WTC11 (cell line): ENCODE measurements at regions not wholly inside any gene's neighbourhood (a gene's known extent, or its start where the extent isn't known, plus 50 kb on each side); places are given as distances from the start of the nearest gene placed in this dataset.
"Not testable (repeated sequence)": the region's sequence is repeated elsewhere in the genome, so short reads cannot be mapped to it uniquely, and the experiment has no call there.

Experiments
- ATAC-seq: fragments of 200-7000 bp; cut with Tn5 transposase; 2 replicates; pipeline ENCODE4 v1.10.0; 2021; ENCODE audit warnings: mild to moderate bottlenecking, moderate library complexity
- CTCF ChIA-PET: fragments of 300-600 bp; sonication (Branson Sonifier 250); formaldehyde crosslinking; loops from one replicate; lab custom pipeline; 2021; ENCODE audit warnings: antibody characterized with exemption; lab: Charles Lee
- POLR2A ChIA-PET: fragments of 350-600 bp; sonication (Branson Sonifier 250); formaldehyde crosslinking; loops from one replicate; lab custom pipeline; 2021; ENCODE audit warnings: antibody characterized with exemption; lab: Charles Lee
- DNase-seq: peaks from one replicate; pipeline ENCODE4 v3.0.0; 2021; ENCODE audit warnings: low spot score
- H3K27ac Mint-ChIP-seq: 2 replicates; pipeline ENCODE4 v1.8.0; 2021; ENCODE audit warnings: mixed read lengths
- H3K27me3 Mint-ChIP-seq: 2 replicates; pipeline ENCODE4 v1.8.0; 2021; ENCODE audit warnings: low read depth, mild to moderate bottlenecking, moderate library complexity, mixed read lengths
- H3K36me3 Mint-ChIP-seq: 2 replicates; pipeline ENCODE4 v1.8.0; 2021; ENCODE audit warnings: mixed read lengths
- H3K4me1 Mint-ChIP-seq: 2 replicates; pipeline ENCODE4 v1.8.0; 2022; ENCODE audit warnings: mixed read lengths
- H3K4me3 Mint-ChIP-seq: 2 replicates; pipeline ENCODE4 v1.8.0; 2021; ENCODE audit warnings: mild to moderate bottlenecking, moderate library complexity, mixed read lengths
- H3K9me3 Mint-ChIP-seq: 2 replicates; pipeline ENCODE4 v1.8.0; 2021; ENCODE audit warnings: mixed read lengths

DNA sequence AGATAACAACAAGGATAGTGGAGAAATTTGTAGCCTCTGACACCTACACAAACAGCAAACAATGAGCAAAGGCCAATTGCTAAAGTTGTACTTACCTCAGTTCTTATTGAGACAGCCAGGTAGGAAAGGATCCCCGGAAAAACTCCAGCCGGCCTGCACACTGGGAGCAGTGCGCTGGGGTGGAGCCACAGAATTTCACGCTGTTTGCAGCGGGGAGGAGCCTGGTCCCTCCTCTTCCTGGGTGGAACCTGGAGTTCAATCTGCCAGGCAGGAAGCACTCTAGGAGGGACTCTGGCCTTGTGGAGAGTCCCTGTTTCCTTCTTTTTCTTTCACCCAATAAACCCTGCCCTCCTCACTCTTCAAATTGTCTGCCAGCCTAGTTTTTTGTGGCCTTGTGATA lies 382.6 kb upstream of the TGIF2LX start:
- POLR2A ChIA-PET, H3K9me3 Mint-ChIP-seq, CTCF ChIA-PET, H3K4me3 Mint-ChIP-seq, H3K27me3 Mint-ChIP-seq, DNase-seq, H3K27ac Mint-ChIP-seq, H3K36me3 Mint-ChIP-seq, H3K4me1 Mint-ChIP-seq: not testable (repeated sequence)
- peak; percentile 48; the same call in 1 of the 2 replicates for ATAC-seq

DNA sequence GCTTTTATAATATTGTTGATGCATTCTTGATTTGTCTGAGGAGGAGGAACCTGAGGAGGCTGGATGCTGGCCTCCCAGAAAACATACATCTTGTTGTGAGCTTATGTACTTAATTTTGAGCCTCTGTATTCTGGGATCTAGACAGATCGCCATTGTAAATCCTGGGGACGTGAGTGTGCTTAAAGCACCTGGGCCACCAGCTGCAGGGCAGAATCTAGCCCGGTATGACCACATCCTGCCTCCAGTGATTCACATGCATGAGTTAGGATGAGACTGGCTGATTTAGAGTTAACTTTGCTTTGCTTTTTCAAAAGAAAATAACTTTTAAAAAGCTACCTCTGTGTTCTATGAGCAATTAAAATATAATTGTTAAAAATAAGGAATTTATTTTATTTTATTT lies 364.6 kb upstream of the TGIF2LX start:
- H3K9me3 Mint-ChIP-seq, DNase-seq, H3K4me1 Mint-ChIP-seq, H3K4me3 Mint-ChIP-seq, POLR2A ChIA-PET, H3K36me3 Mint-ChIP-seq, CTCF ChIA-PET, H3K27me3 Mint-ChIP-seq, H3K27ac Mint-ChIP-seq, ATAC-seq: not testable (repeated sequence)

DNA sequence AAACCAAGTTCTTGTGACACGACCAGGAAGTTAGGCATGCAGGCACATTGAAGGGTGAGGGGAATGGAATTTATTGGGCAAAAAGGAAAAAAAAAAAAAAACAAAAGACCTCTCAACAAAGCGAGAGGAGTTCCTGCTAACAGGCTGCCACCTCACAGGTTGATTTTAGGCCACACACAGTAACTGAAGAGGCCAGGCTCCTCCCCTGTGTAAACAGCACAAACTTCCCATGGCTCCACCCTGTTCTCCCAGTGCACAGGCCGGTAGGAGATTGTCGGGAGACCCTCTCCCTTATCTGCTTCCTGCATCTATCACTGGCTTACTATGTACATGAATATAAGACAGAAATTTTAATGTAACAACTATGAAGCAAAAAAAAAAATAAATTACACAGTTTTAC lies 359.6 kb upstream of the TGIF2LX start:
- ATAC-seq: peak; percentile 89
- H3K4me1 Mint-ChIP-seq, H3K27me3 Mint-ChIP-seq, CTCF ChIA-PET, H3K36me3 Mint-ChIP-seq, H3K4me3 Mint-ChIP-seq, POLR2A ChIA-PET, H3K9me3 Mint-ChIP-seq, H3K27ac Mint-ChIP-seq, DNase-seq: not testable (repeated sequence)

DNA sequence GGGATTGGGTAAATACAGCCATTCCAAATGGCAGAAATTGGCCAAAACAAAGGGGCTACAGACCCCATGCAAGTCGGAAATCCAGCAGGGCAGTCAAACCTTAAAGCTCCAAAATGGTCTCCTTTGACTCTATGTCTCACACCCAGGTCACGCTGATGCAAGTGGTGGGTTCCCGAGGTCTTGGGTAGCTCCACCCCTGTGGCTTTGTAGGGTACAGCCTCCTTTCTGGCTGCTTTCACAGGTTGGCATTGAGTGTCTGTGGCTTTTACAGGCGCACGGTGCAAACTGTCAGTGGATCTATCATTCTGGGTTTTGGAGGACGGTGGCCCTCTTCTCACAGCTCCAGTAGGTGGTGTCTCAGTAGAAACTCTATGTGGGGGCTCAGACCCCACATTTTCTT lies 358.6 kb upstream of the TGIF2LX start:
- H3K36me3 Mint-ChIP-seq, H3K9me3 Mint-ChIP-seq, POLR2A ChIA-PET, ATAC-seq, DNase-seq, CTCF ChIA-PET, H3K4me1 Mint-ChIP-seq, H3K27ac Mint-ChIP-seq, H3K27me3 Mint-ChIP-seq, H3K4me3 Mint-ChIP-seq: not testable (repeated sequence)

DNA sequence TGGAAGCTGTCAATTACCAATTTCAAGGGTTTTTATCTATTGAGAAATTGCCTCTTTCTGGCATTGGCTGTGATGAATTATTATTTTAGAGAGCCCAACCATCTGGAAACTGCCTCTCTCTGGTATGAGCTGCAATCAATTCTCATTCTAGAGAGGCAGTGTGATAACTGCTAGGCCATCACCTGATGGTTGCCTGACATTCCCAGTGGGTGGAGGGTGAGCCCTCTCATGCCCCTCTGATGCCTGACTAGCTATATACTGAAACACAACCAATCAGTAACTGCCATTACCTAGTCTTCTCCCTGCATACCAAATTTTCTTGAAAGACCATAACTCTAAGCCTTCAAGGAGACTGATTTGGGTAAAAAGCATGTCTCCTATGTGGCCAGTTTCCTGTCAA lies 353.9 kb upstream of the TGIF2LX start:
- H3K27me3 Mint-ChIP-seq, ATAC-seq, POLR2A ChIA-PET: not testable (repeated sequence)

DNA sequence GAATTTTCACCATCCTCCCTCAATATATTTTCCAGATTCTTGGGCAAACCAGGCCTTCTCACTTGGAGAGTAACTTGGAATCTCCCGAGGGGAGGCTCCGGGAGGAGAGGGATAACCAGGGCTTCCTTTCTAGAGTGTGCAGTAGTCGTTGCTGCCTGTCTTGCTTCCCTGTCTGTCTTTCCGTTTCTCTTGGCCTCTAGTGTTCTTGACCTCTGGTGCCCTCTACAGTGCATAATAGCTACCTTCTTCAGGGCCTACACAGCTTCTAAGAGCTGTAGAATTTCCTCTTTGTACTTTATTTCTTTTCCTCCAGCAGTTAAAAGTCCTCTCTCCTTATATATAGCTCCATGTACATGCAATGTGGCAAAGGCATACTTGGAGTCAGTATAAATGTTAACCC lies 339.8 kb upstream of the TGIF2LX start:
- DNase-seq, H3K27me3 Mint-ChIP-seq, CTCF ChIA-PET: not testable (repeated sequence)

More for the DNA sequence above, 353.9 kb upstream of the TGIF2LX start:
- DNase-seq, H3K4me1 Mint-ChIP-seq, H3K9me3 Mint-ChIP-seq, H3K27ac Mint-ChIP-seq, H3K4me3 Mint-ChIP-seq, H3K36me3 Mint-ChIP-seq, CTCF ChIA-PET: not testable (repeated sequence)

DNA sequence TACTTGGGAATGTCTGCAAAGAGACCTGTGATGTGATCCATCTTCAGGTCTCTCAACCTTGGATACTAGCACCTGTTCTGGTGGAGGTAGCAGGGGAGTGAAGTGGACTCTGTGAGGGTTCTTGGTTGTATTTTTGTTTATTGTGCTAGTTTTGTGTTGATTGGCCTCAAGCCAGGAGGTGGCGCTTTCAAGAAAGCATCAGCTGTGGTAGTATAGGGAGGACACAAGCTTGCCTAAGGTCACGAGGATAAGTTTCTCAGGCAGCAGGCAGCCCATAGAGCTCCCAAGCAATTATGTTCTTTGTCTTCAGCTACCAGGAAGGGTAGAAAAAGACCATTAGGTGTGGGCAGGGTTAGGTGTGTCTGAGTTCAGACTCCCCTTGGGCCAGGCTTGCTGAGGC lies 289.9 kb upstream of the TGIF2LX start:
- ATAC-seq (peak; percentile 69), DNase-seq (peak; percentile 18)
- CTCF ChIA-PET, H3K36me3 Mint-ChIP-seq, H3K27me3 Mint-ChIP-seq, H3K4me1 Mint-ChIP-seq, H3K27ac Mint-ChIP-seq, H3K9me3 Mint-ChIP-seq, H3K4me3 Mint-ChIP-seq, POLR2A ChIA-PET: not testable (repeated sequence)

More for the DNA sequence above, 339.8 kb upstream of the TGIF2LX start:
- H3K4me3 Mint-ChIP-seq, H3K27ac Mint-ChIP-seq, POLR2A ChIA-PET, H3K36me3 Mint-ChIP-seq, H3K9me3 Mint-ChIP-seq, H3K4me1 Mint-ChIP-seq: not testable (repeated sequence)
- peak; percentile 65 for ATAC-seq

DNA sequence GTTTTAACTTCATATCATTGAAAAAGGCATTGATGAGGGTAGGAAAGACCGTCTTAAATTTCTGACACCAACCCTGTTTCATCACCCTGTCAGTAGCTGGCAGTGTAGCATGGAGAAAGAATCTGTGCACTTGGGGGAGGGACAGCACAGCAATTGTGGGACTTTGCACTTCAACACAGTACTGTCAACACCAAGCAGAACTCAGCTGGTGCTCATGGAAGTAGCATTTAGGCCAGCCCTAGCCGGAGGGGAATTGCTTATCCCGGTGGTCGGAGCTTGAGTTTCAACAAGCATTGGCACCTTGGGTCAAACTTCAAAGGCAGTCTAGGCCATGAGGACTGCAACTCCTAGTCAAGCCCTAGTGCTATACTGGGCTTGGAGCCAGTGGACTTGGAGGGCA lies 285.8 kb upstream of the TGIF2LX start:
- POLR2A ChIA-PET, H3K4me3 Mint-ChIP-seq, CTCF ChIA-PET, H3K27ac Mint-ChIP-seq, H3K36me3 Mint-ChIP-seq, H3K27me3 Mint-ChIP-seq, H3K4me1 Mint-ChIP-seq, H3K9me3 Mint-ChIP-seq, DNase-seq: not testable (repeated sequence)
- ATAC-seq: peak; percentile 43

DNA sequence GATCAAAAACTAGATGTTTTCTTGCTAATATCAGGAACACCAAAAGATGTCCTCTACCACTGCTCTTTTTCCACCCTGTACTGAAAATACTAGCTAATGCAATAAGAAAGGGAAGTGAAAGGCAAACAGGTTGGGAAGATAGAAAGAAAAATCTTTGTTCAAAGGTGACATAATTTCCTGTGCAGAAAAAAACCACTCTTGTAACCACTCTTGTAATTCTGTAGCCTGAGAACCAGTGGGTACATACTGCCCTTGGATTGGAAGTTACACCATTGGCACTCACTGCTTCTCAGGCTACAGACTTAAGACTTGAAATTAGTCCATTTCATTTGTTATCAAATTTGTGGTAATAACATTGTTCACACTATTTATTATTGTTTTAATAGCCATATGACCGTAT lies 263.0 kb upstream of the TGIF2LX start:
- H3K36me3 Mint-ChIP-seq, H3K27me3 Mint-ChIP-seq, H3K4me1 Mint-ChIP-seq, CTCF ChIA-PET, H3K27ac Mint-ChIP-seq, ATAC-seq, DNase-seq, POLR2A ChIA-PET, H3K4me3 Mint-ChIP-seq, H3K9me3 Mint-ChIP-seq: not testable (repeated sequence)

DNA sequence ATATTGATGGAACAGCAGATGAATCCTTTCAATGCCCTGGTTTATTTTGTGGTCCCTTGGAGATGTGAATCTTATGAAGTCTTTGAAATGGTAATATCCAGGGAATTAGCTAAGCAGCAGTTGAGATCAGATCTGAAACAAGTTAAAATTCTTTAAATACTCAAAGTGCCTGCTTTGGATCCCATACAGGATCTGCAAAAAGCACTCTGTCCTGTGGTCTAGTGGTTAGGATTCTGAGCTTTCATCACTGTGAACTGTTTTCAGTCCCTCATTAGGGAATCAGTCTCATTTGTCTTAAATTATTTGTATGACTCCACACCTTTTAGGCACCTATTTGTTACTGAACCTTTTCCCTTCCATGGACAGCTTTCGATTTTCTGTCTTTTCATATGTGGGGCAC lies 215.2 kb upstream of the TGIF2LX start:
- H3K9me3 Mint-ChIP-seq, DNase-seq, H3K27ac Mint-ChIP-seq, H3K4me1 Mint-ChIP-seq, H3K36me3 Mint-ChIP-seq, H3K4me3 Mint-ChIP-seq, CTCF ChIA-PET, H3K27me3 Mint-ChIP-seq, POLR2A ChIA-PET: not testable (repeated sequence)
- peak; percentile 65 for ATAC-seq

DNA sequence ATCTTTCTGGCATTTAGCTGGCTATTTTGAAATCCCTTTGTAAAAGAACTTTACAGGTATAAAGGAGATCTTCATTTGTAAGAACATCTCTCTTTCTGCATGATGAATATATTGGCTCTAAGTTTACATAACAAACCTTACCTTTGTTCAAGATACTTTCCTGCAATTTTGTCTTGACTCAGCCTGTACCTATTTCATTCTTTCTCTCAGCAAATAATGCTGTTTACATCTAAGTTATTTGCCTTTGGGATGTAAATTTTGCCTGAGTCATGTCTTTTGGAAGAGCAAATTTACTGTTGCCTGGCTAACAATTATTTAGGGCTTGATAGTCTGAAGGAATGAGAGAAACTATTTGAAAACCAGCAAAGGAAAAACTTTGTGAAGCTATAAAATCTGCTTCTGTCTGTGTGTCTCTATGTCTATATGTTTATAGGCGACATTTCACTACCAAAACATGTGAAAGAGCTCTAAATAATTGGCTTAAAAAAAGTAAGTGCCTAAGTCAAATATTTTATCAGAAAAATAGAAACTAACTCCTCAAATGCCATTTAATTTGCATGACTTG lies 214.3 kb upstream of the TGIF2LX start:
- H3K4me1 Mint-ChIP-seq, POLR2A ChIA-PET, CTCF ChIA-PET, DNase-seq, H3K27ac Mint-ChIP-seq, H3K4me3 Mint-ChIP-seq, H3K9me3 Mint-ChIP-seq, H3K36me3 Mint-ChIP-seq, H3K27me3 Mint-ChIP-seq: not testable (repeated sequence)
- peak; percentile 52 for ATAC-seq

DNA sequence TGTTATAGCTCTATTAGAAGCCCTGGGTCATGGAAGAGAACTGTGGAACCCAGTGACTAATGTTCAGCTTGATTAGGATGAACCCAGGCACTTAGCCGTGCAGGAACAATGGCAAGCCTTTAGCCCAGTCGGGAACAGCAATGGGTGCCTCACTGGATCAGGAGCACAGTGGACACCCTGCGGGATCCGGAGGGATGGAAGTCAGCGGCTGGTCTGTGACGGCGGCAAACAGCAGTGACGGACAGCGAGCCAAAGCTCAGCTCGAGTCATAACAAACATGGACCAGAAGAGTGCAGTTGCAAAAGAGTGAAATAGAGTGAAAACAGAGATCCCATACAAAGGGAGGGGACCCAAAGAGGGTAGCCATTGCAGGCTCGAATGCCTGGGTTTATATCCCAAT lies 187.3 kb upstream of the TGIF2LX start:
- H3K36me3 Mint-ChIP-seq, H3K27me3 Mint-ChIP-seq, POLR2A ChIA-PET, H3K27ac Mint-ChIP-seq, ATAC-seq, CTCF ChIA-PET, DNase-seq, H3K4me1 Mint-ChIP-seq, H3K4me3 Mint-ChIP-seq: not testable (repeated sequence)
- peaks cover 18% of the 10 kb centered on the region for H3K9me3 Mint-ChIP-seq

DNA sequence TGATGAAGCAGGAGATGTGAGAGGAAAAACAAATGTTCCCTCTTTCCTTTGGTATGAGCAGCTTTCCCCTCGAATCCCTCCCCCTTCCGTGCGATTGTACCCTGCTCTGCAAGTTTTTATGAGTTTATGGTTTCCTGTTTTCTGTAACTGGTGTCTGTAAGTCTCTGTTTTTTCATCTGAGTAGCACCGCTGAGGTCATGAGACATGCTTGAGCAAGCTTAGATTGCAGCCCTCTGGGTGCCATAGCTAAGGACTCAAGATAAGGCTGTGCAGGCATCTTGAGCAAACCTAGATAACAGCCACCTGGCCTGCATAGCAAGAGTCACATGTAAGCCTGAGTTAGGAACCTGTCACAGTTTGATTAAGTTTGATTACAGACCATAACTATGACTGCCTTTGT lies 165.2 kb upstream of the TGIF2LX start:
- H3K27me3 Mint-ChIP-seq, ATAC-seq, POLR2A ChIA-PET, DNase-seq, H3K4me3 Mint-ChIP-seq, H3K27ac Mint-ChIP-seq, H3K4me1 Mint-ChIP-seq, CTCF ChIA-PET: not testable (repeated sequence)
- Mint-ChIP-seq H3K36me3 (peaks cover 35% of the 10 kb centered on the region), H3K9me3 (peaks cover 25% of the 10 kb centered on the region)
